ENCODE measurements at regions not wholly inside any gene's neighbourhood (a gene's known extent, or its start where the extent isn't known, plus 50 kb on each side); places are given as distances from the start of the nearest gene placed in this dataset.

DNA sequence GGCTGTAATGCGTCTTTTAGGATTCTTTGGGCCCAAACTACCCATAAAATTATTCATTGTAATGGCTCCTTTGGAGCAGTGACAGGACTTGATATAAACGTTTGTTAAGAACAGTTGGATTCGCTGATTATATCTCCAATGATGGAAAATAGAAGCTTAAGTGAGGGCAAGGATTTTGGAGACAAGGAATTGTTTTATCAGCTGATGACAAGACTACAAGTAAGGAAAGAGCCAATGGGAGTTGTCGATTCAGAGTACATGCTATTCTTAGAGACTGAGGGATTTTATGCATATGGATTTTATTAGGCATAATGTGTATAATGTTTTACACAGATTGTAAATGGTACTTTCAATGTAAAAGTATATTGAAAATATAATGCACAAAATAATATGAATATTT is 425.5 kb upstream of the RIOK2 start:
- TF ChIP-seq, protein P1, sequence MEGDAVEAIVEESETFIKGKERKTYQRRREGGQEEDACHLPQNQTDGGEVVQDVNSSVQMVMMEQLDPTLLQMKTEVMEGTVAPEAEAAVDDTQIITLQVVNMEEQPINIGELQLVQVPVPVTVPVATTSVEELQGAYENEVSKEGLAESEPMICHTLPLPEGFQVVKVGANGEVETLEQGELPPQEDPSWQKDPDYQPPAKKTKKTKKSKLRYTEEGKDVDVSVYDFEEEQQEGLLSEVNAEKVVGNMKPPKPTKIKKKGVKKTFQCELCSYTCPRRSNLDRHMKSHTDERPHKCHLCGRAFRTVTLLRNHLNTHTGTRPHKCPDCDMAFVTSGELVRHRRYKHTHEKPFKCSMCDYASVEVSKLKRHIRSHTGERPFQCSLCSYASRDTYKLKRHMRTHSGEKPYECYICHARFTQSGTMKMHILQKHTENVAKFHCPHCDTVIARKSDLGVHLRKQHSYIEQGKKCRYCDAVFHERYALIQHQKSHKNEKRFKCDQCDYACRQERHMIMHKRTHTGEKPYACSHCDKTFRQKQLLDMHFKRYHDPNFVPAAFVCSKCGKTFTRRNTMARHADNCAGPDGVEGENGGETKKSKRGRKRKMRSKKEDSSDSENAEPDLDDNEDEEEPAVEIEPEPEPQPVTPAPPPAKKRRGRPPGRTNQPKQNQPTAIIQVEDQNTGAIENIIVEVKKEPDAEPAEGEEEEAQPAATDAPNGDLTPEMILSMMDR (IDR thresholded peaks at IDR 0.05; ENCODE audit: low read length, missing control alignments): no peak
- no peak overlapping the region for H3K4me3 ChIP-seq (replicated peaks; ENCODE audit: low read depth, low read length)

DNA sequence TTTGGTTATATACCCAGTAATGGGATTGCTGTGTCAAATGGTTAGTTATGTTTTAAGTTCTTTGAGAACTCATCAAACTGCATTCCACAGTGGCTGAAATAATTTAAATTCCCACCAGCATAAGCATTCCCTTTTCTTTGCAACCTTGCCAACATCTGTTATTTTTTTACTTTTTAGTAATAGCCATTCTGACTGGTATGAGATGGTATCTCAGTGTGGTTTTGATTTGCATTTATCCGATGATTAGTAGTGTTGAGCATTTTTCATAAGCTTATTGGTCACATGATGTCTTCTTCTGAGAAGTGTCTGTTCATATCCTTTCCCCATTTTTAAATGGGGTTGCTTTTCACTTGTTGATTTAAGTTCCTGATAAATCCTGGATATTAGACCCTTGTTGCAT is 435.7 kb upstream of the RIOK2 start:
- TF ChIP-seq, protein P1 (IDR thresholded peaks at IDR 0.05; ENCODE audit: low read length, missing control alignments): no peak
- no peak overlapping the region for H3K4me3 ChIP-seq (replicated peaks; ENCODE audit: low read depth, low read length)
- no peak for DNase-seq (ENCODE audit: low read depth)

More for the DNA sequence above, 425.5 kb upstream of the RIOK2 start:
- DNase-seq (ENCODE audit: low read depth): no peak

DNA sequence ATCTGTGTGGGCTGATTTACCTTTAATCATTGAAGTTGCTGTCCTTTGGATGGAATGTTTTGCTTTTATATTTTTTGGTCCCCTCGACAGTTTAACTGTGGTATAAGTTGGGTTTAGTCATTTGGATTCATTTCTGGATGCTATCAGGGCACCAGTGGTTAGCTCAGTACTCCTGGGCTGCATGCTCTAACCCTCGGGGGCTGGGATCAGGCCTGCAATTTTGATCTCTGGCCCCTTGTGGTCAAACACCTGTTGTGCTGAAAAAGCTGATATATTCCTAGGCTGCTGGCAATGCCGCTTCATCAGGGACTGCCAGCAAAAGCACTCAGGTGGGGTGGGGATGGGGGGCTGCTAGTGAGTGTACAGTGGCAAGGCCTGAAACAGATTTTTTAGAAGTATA is 440.4 kb upstream of the RIOK2 start:
- TF ChIP-seq, protein P1 (IDR thresholded peaks at IDR 0.05; ENCODE audit: low read length, missing control alignments): no peak
- H3K4me3 ChIP-seq (replicated peaks; ENCODE audit: low read depth, low read length): no peak overlapping the region
- DNase-seq (ENCODE audit: low read depth): no peak

DNA sequence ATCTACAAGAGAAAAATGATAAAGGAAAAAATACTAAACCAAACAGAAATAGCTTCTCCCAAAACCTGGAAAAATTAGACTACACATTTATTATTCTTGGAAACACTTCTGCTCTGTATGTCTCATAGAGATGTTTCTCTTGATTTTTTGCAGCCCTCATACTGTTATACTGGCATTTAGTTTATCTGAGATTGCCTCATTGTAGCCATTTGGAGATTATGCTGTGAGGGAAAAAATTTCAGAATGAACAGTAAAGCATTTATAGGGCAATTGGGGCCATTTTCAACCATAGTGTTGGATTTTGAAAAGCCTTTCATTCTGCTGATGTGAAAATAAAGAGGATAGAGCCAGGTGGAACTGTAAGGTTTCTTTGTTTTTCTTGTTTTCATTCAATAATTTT is 441.8 kb upstream of the RIOK2 start:
- TF ChIP-seq, protein P1 (IDR thresholded peaks at IDR 0.05; ENCODE audit: low read length, missing control alignments): no peak
- DNase-seq (ENCODE audit: low read depth): peak; percentile 19
- H3K4me3 ChIP-seq (replicated peaks; ENCODE audit: low read depth, low read length): no peak overlapping the region

DNA sequence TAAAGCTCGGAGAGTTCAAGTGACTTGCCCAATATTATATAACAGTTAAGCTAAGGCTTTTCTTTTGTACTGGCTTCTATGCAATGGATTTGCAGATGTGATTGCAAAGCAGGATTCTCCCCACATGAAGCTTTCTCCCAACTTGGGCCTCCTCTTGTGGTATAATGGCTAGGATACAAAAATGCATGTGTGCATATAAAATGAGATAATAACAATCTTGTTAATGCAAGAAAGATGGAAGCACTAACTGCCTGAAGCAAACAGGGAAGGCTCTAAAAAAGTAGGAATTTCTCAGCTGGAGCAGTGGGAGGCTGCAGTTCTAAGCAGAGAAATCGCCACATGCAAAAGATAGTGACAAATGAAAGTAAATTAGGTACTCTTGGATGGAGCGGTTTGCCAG is 444.2 kb upstream of the RIOK2 start:
- H3K4me3 ChIP-seq (replicated peaks; ENCODE audit: low read depth, low read length): no peak overlapping the region
- TF ChIP-seq, protein P1 (IDR thresholded peaks at IDR 0.05; ENCODE audit: low read length, missing control alignments): no peak
- DNase-seq (ENCODE audit: low read depth): no peak

DNA sequence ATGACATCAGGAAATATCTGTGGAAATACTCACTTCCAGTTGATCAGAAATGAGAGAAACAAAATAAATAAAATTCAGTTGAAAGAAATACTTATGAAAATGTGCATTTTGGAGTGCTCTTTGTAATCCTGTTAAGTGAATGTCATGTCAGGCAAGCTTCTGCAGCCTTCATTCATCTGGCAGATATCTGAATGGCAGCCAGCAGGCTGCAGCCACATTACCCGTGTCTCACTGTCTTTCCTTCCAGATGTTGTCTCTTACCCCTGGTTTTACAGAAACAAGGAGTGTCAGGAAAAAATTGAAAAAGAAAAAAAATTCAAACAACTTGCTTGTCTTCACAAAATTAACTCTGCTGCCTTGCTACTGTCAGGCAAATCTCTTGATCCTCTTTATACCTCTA is 445.0 kb upstream of the RIOK2 start:
- TF ChIP-seq, protein P1 (IDR thresholded peaks at IDR 0.05; ENCODE audit: low read length, missing control alignments): no peak
- no peak for DNase-seq (ENCODE audit: low read depth)
- H3K4me3 ChIP-seq (replicated peaks; ENCODE audit: low read depth, low read length): no peak overlapping the region

DNA sequence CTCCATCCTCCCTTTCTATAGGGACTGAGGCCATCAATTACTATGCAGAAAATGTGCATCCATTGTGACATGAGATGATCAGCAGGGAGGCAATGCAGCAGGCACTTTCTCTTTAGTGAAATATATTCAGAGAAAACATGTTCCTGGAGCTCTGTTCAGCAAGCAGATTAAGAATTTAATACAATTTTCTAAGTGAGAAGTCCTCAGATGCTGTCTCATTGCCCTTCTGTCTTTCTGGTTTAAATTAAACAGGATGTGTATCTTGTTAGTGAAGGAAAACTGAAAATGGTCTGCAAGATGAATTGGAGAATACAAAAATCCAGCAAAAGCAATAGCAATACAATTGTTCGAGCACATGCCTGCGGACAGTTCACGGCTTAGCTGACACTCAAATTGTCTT is 445.8 kb upstream of the RIOK2 start:
- TF ChIP-seq, protein P1 (IDR thresholded peaks at IDR 0.05; ENCODE audit: low read length, missing control alignments): no peak
- no peak for DNase-seq (ENCODE audit: low read depth)
- H3K4me3 ChIP-seq (replicated peaks; ENCODE audit: low read depth, low read length): no peak overlapping the region

Data from fibroblast of pulmonary artery (primary cell).